ENCODE measurements at regions not wholly inside any gene's neighbourhood (a gene's known extent, or its start where the extent isn't known, plus 50 kb on each side); places are given as distances from the start of the nearest gene placed in this dataset.
A peak's percentile ranks its signal among the peaks of the same experiment; 100 is the strongest.
"Not testable (repeated sequence)": the region's sequence is repeated elsewhere in the genome, so short reads cannot be mapped to it uniquely, and the experiment has no call there.

- Mint-ChIP-seq H3K4me1 (peaks cover 7 to 27% (median 13%) of the 10 kb centered on the region in 3 donors), H3K27me3 (peaks cover 5% of the 10 kb centered on the region), H3K36me3 (no peaks in the 10 kb centered on the region), H3K9me3 (peaks cover 2 to 15% (median 4%) of the 10 kb centered on the region in 3 donors), H3K27ac (no peak overlapping the region), H3K4me3 (no peak overlapping the region)
Measured at GRCh38 chr6:137409266-137409777, 84.9 kb downstream of the OLIG3 start.

- peaks cover 2 to 15% (median 4%) of the 10 kb centered on the region in 3 donors for H3K9me3 Mint-ChIP-seq
- H3K27ac Mint-ChIP-seq = no peak overlapping the region
- H3K27me3 Mint-ChIP-seq = no peaks in the 10 kb centered on the region
- H3K36me3 Mint-ChIP-seq = no peaks in the 10 kb centered on the region
- H3K4me3 Mint-ChIP-seq = peak overlapping the region in 1 of 4 donors; percentile 46
- H3K4me1 Mint-ChIP-seq = peaks cover 9 to 27% (median 13%) of the 10 kb centered on the region in 3 donors
Measured at GRCh38 chr6:137407816-137408215, 86.4 kb downstream of the OLIG3 start.

- H3K36me3 Mint-ChIP-seq = no peaks in the 10 kb centered on the region
- H3K27me3 Mint-ChIP-seq = no peaks in the 10 kb centered on the region
- peaks cover 9 to 27% (median 15%) of the 10 kb centered on the region in 3 donors for H3K4me1 Mint-ChIP-seq
- H3K27ac Mint-ChIP-seq = no peak overlapping the region
- H3K4me3 Mint-ChIP-seq = no peak overlapping the region
- H3K9me3 Mint-ChIP-seq = peaks cover 2 to 15% (median 4%) of the 10 kb centered on the region in 3 donors
Measured at GRCh38 chr6:137405806-137406205, 88.4 kb downstream of the OLIG3 start.

GRCh38 chr6:137403855-137404254 is 90.3 kb downstream of the OLIG3 start:
- peaks cover 2 to 15% (median 4%) of the 10 kb centered on the region in 3 donors for H3K9me3 Mint-ChIP-seq
- H3K27ac Mint-ChIP-seq = peak overlapping the region in 1 of 3 donors; percentile 34
- no peaks in the 10 kb centered on the region for H3K36me3 Mint-ChIP-seq
- H3K4me1 Mint-ChIP-seq = peaks cover 7 to 27% (median 17%) of the 10 kb centered on the region in 3 donors
- no peak overlapping the region for H3K4me3 Mint-ChIP-seq
- H3K27me3 Mint-ChIP-seq = no peaks in the 10 kb centered on the region

GRCh38 chr6:137403443-137403842 is 90.8 kb downstream of the OLIG3 start:
- Mint-ChIP-seq H3K9me3 (peaks cover 2 to 15% (median 4%) of the 10 kb centered on the region in 3 donors), H3K36me3 (no peaks in the 10 kb centered on the region), H3K4me3 (no peak overlapping the region), H3K4me1 (peaks cover 7 to 27% (median 17%) of the 10 kb centered on the region in 3 donors), H3K27me3 (no peaks in the 10 kb centered on the region), H3K27ac (peak overlapping the region in 1 of 3 donors; percentile 34)

GRCh38 chr6:137402143-137402680 is 92.0 kb downstream of the OLIG3 start:
- no peak overlapping the region for H3K27ac Mint-ChIP-seq
- peaks cover 10 to 25% (median 17%) of the 10 kb centered on the region in 3 donors for H3K4me1 Mint-ChIP-seq
- no peaks in the 10 kb centered on the region for H3K36me3 Mint-ChIP-seq
- H3K27me3 Mint-ChIP-seq = no peaks in the 10 kb centered on the region
- H3K9me3 Mint-ChIP-seq = peaks cover 2 to 5% (median 4%) of the 10 kb centered on the region in 3 donors
- H3K4me3 Mint-ChIP-seq = no peak overlapping the region

GRCh38 chr6:137401088-137401487 is 93.1 kb downstream of the OLIG3 start:
- no peak overlapping the region for H3K4me3 Mint-ChIP-seq
- H3K27ac Mint-ChIP-seq = no peak overlapping the region
- no peaks in the 10 kb centered on the region for H3K27me3 Mint-ChIP-seq
- H3K4me1 Mint-ChIP-seq = peaks cover 10 to 14% (median 11%) of the 10 kb centered on the region in 3 donors
- peaks cover 0 to 2% (median 0%) of the 10 kb centered on the region in 3 donors for H3K9me3 Mint-ChIP-seq
- H3K36me3 Mint-ChIP-seq = no peaks in the 10 kb centered on the region

- Mint-ChIP-seq H3K4me3 (no peak overlapping the region), H3K9me3 (peaks cover 0 to 3% (median 0%) of the 10 kb centered on the region in 3 donors), H3K36me3 (peaks cover under 1% of the 10 kb centered on the region), H3K4me1 (peaks cover 4% of the 10 kb centered on the region in 3 donors), H3K27me3 (no peaks in the 10 kb centered on the region), H3K27ac (no peak overlapping the region)
Measured at GRCh38 chr6:137399881-137400443, 94.2 kb downstream of the OLIG3 start.

- Mint-ChIP-seq H3K27ac (no peak overlapping the region), H3K9me3 (peaks cover 0 to 3% (median 0%) of the 10 kb centered on the region in 3 donors), H3K4me3 (no peak overlapping the region), H3K36me3 (peaks cover 3% of the 10 kb centered on the region), H3K27me3 (no peaks in the 10 kb centered on the region), H3K4me1 (peaks cover 3 to 11% (median 5%) of the 10 kb centered on the region in 3 donors)
Measured at GRCh38 chr6:137395316-137395715, 98.9 kb downstream of the OLIG3 start.

GRCh38 chr6:137391061-137391814 is 103.0 kb downstream of the OLIG3 start:
- H3K9me3 Mint-ChIP-seq = peaks cover 0 to 1% (median 0%) of the 10 kb centered on the region in 3 donors
- no peaks in the 10 kb centered on the region for H3K27me3 Mint-ChIP-seq
- peaks cover 7 to 26% (median 25%) of the 10 kb centered on the region in 3 donors for H3K4me1 Mint-ChIP-seq
- peaks cover 3% of the 10 kb centered on the region for H3K36me3 Mint-ChIP-seq
- H3K4me3 Mint-ChIP-seq = no peak overlapping the region
- no peak overlapping the region for H3K27ac Mint-ChIP-seq

GRCh38 chr6:137390334-137390733 is 103.9 kb downstream of the OLIG3 start:
- Mint-ChIP-seq H3K27me3 (peaks cover 2% of the 10 kb centered on the region), H3K9me3 (peaks cover 0 to 1% (median 0%) of the 10 kb centered on the region in 3 donors), H3K27ac (no peak overlapping the region), H3K36me3 (peaks cover 6% of the 10 kb centered on the region), H3K4me3 (peak overlapping the region in 1 of 4 donors; percentile 60), H3K4me1 (peaks cover 10 to 30% (median 25%) of the 10 kb centered on the region in 3 donors)

GRCh38 chr6:137389150-137389704 is 105.0 kb downstream of the OLIG3 start:
- Mint-ChIP-seq H3K4me3 (peak overlapping the region; percentile 0 to 81 (median 60)), H3K27me3 (peaks cover 2% of the 10 kb centered on the region), H3K9me3 (no peaks in the 10 kb centered on the region), H3K36me3 (peaks cover 4% of the 10 kb centered on the region), H3K27ac (peak overlapping the region; percentile 1 to 48 (median 28)), H3K4me1 (peaks cover 10 to 30% (median 25%) of the 10 kb centered on the region in 3 donors)

GRCh38 chr6:137387096-137387764 is 107.0 kb downstream of the OLIG3 start:
- peaks cover 10 to 30% (median 25%) of the 10 kb centered on the region in 3 donors for H3K4me1 Mint-ChIP-seq
- H3K4me3 Mint-ChIP-seq = no peak overlapping the region

GRCh38 chr6:137383287-137383686 is 110.9 kb downstream of the OLIG3 start:
- not testable (repeated sequence) for H3K27me3 Mint-ChIP-seq, H3K36me3 Mint-ChIP-seq, H3K9me3 Mint-ChIP-seq, H3K27ac Mint-ChIP-seq, H3K4me3 Mint-ChIP-seq
- H3K4me1 Mint-ChIP-seq = peaks cover 5 to 10% (median 8%) of the 10 kb centered on the region in 3 donors

More at GRCh38 chr6:137387096-137387764, 107.0 kb downstream of the OLIG3 start:
- peaks cover 4% of the 10 kb centered on the region for H3K36me3 Mint-ChIP-seq
- peaks cover 2% of the 10 kb centered on the region for H3K27me3 Mint-ChIP-seq
- no peak overlapping the region for H3K27ac Mint-ChIP-seq
- no peaks in the 10 kb centered on the region for H3K9me3 Mint-ChIP-seq

Measured in IgD-negative memory B cell (primary cell).